ENCODE measurements at regions not wholly inside any gene's neighbourhood (a gene's known extent, or its start where the extent isn't known, plus 50 kb on each side); places are given as distances from the start of the nearest gene placed in this dataset.
"Not testable (repeated sequence)": the region's sequence is repeated elsewhere in the genome, so short reads cannot be mapped to it uniquely, and the experiment has no call there.

DNA sequence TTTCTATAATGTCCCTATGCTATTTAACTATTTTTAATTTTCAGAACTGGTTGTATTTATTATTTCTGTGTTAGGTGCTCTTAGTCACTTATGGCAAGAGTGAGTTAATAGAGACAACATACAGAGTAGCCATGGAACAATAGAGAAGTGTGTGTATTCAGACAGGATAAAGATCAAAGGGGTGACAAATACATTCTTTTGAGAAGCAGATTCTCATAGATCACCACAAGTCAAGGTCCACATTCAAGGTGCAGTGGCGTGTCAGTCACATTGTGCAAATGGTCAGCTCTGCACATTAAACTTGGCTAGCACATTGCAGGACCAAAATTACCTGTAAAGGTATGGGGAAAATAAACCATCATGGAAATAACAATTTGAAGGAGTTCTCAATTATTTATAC, 369.7 kb downstream of the RPIA start:
- TF ChIP-seq POLR2A (IDR thresholded peaks at IDR 0.05), result not testable (repeated sequence)
- TF ChIP-seq, protein P1, sequence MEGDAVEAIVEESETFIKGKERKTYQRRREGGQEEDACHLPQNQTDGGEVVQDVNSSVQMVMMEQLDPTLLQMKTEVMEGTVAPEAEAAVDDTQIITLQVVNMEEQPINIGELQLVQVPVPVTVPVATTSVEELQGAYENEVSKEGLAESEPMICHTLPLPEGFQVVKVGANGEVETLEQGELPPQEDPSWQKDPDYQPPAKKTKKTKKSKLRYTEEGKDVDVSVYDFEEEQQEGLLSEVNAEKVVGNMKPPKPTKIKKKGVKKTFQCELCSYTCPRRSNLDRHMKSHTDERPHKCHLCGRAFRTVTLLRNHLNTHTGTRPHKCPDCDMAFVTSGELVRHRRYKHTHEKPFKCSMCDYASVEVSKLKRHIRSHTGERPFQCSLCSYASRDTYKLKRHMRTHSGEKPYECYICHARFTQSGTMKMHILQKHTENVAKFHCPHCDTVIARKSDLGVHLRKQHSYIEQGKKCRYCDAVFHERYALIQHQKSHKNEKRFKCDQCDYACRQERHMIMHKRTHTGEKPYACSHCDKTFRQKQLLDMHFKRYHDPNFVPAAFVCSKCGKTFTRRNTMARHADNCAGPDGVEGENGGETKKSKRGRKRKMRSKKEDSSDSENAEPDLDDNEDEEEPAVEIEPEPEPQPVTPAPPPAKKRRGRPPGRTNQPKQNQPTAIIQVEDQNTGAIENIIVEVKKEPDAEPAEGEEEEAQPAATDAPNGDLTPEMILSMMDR (IDR thresholded peaks at IDR 0.05), result not testable (repeated sequence)
